H9 (cell line): ENCODE measurements at regions not wholly inside any gene's neighbourhood (a gene's known extent, or its start where the extent isn't known, plus 50 kb on each side); places are given as distances from the start of the nearest gene placed in this dataset.

Experiments used
- DNase-seq: peaks from one replicate; pipeline ENCODE4 v3.0.0-alpha.2; 2017
- H2AFZ ChIP-seq: one replicate; pipeline ENCODE4 v1.6.1; 2013; ENCODE audit warnings: mild to moderate bottlenecking, low read length, control low read depth, moderate library complexity
- H2AK5ac ChIP-seq: 2 replicates; pipeline ENCODE4 v1.6.1; 2013; ENCODE audit warnings: low read length, control low read depth, mixed read lengths; ENCODE audit not compliant: insufficient read length
- H2BK120ac ChIP-seq: one replicate; pipeline ENCODE4 v1.6.1; 2013; ENCODE audit warnings: low read depth, mild to moderate bottlenecking, low read length, control low read depth, inconsistent platforms; ENCODE audit not compliant: poor library complexity, severe bottlenecking
- H2BK12ac ChIP-seq: 2 replicates; pipeline ENCODE4 v1.6.1; 2013; ENCODE audit warnings: low read length, control low read depth, mixed read lengths, low read depth; ENCODE audit not compliant: insufficient read length
- H2BK15ac ChIP-seq: 2 replicates; pipeline ENCODE4 v1.6.1; 2013; ENCODE audit warnings: low read depth, low read length, control low read depth
- H2BK20ac ChIP-seq: one replicate; pipeline ENCODE4 v1.6.1; 2013; ENCODE audit warnings: low read depth, mild to moderate bottlenecking, low read length, control low read depth, inconsistent platforms; ENCODE audit not compliant: poor library complexity, severe bottlenecking
- H2BK5ac ChIP-seq: 2 replicates; pipeline ENCODE4 v1.6.1; 2013; ENCODE audit warnings: low read length, control low read depth, mixed read lengths; ENCODE audit not compliant: insufficient read length
- H3K14ac ChIP-seq: 2 replicates; pipeline ENCODE4 v1.6.1; 2013; ENCODE audit warnings: low read length, control low read depth; ENCODE audit not compliant: insufficient read depth
- H3K18ac ChIP-seq: 2 replicates; pipeline ENCODE4 v1.6.1; 2013; ENCODE audit warnings: low read depth, mild to moderate bottlenecking, mixed read lengths, low read length, control low read depth; ENCODE audit not compliant: insufficient read length
- H3K23ac ChIP-seq: 2 replicates; pipeline ENCODE4 v1.6.1; 2013; ENCODE audit warnings: low read length, control low read depth, mixed read lengths, low read depth; ENCODE audit not compliant: insufficient read length
- H3K23me2 ChIP-seq: 2 replicates; pipeline ENCODE4 v1.6.1; 2013; ENCODE audit warnings: low read depth, mild to moderate bottlenecking, mixed read lengths, low read length, control low read depth; ENCODE audit not compliant: insufficient read length, poor library complexity, severe bottlenecking
- H3K27ac ChIP-seq: 2 replicates; pipeline ENCODE4 v1.5.1; 2013; ENCODE audit warnings: low read length, control low read depth, mixed read lengths, low read depth; ENCODE audit not compliant: insufficient read length
- H3K27me3 ChIP-seq: 2 replicates; pipeline ENCODE4 v1.6.1; 2013; ENCODE audit warnings: low read length, control low read depth, inconsistent platforms; ENCODE audit not compliant: insufficient read depth
- H3K4ac ChIP-seq: 2 replicates; pipeline ENCODE4 v1.6.1; 2013; ENCODE audit warnings: low read depth, mild to moderate bottlenecking, control low read depth, inconsistent platforms, low read length, moderate library complexity
- H3K4me1 ChIP-seq: 2 replicates; pipeline ENCODE4 v1.6.1; 2013; ENCODE audit warnings: low read length, control low read depth, inconsistent platforms; ENCODE audit not compliant: insufficient read depth
- H3K4me2 ChIP-seq: 2 replicates; pipeline ENCODE4 v1.6.1; 2013; ENCODE audit warnings: low read length, control low read depth, mixed read lengths; ENCODE audit not compliant: insufficient read length, insufficient read depth
- H3K56ac ChIP-seq: 2 replicates; pipeline ENCODE4 v1.6.1; 2013; ENCODE audit warnings: low read depth, mild to moderate bottlenecking, mixed read lengths, low read length, control low read depth; ENCODE audit not compliant: insufficient read length
- H3K79me1 ChIP-seq: 2 replicates; pipeline ENCODE4 v1.6.1; 2013; ENCODE audit warnings: low read depth, mild to moderate bottlenecking, moderate library complexity, low read length, control low read depth, inconsistent platforms; ENCODE audit not compliant: insufficient read depth, poor library complexity, severe bottlenecking
- H3K79me2 ChIP-seq: 2 replicates; pipeline ENCODE4 v1.6.1; 2013; ENCODE audit warnings: low read length, control low read depth, inconsistent platforms; ENCODE audit not compliant: insufficient read depth
- H3K9ac ChIP-seq: 2 replicates; pipeline ENCODE4 v1.6.1; 2013; ENCODE audit warnings: low read length, control low read depth, mixed read lengths; ENCODE audit not compliant: insufficient read length; ENCODE audit errors: extremely low read depth
- H3K9me3 ChIP-seq: one replicate; pipeline ENCODE4 v1.6.1; 2013; ENCODE audit warnings: low read depth, low read length, inconsistent platforms; ENCODE audit not compliant: control insufficient read depth
- H3T11ph ChIP-seq: one replicate; pipeline ENCODE4 v1.6.1; 2013; ENCODE audit warnings: mild to moderate bottlenecking, low read length, control low read depth, inconsistent platforms
- H4K20me1 ChIP-seq: one replicate; pipeline ENCODE4 v1.6.1; 2013; ENCODE audit not compliant: control insufficient read depth, insufficient read length, insufficient read depth
- H4K5ac ChIP-seq: 2 replicates; pipeline ENCODE4 v1.6.1; 2013; ENCODE audit warnings: low read depth, mild to moderate bottlenecking, mixed read lengths, low read length, control low read depth; ENCODE audit not compliant: insufficient read length
- H4K8ac ChIP-seq: replicated peaks from 2 replicates; pipeline ENCODE4 v1.6.1; 2013; ENCODE audit warnings: low read length, control low read depth, mixed read lengths, low read depth; ENCODE audit not compliant: insufficient read length
- H4K91ac ChIP-seq: 2 replicates; pipeline ENCODE4 v1.6.1; 2013; ENCODE audit warnings: low read depth, mild to moderate bottlenecking, moderate library complexity, mixed read lengths, low read length, control low read depth; ENCODE audit not compliant: insufficient read length
- H3K27ac Mint-ChIP-seq, 3 experiments: 2 replicates in 2 of 3; 3 replicates in 1 of 3; pipeline ENCODE4 v1.8.0; 2020 to 2021; ENCODE audit warnings: mixed read lengths in 3 of 3, mild to moderate bottlenecking in 1 of 3, moderate library complexity in 1 of 3
- H3K27me3 Mint-ChIP-seq: 2 replicates; pipeline ENCODE4 v1.8.0; 2021; ENCODE audit warnings: low read depth, mild to moderate bottlenecking, moderate library complexity, mixed read lengths
- H3K36me3 Mint-ChIP-seq, 3 experiments: 2 replicates in 2 of 3; 3 replicates in 1 of 3; pipeline ENCODE4 v1.8.0; 2020 to 2021; ENCODE audit warnings: low read depth in 3 of 3, mixed read lengths in 3 of 3; ENCODE audit not compliant: insufficient read depth in 1 of 3
- H3K4me1 Mint-ChIP-seq, 2 experiments: 2 replicates each; pipeline ENCODE4 v1.8.0; 2020; ENCODE audit warnings: mixed read lengths in 2 of 2
- H3K4me3 Mint-ChIP-seq, 2 experiments: 2 replicates in 1 of 2; 3 replicates in 1 of 2; pipeline ENCODE4 v1.8.0; 2020 to 2021; ENCODE audit warnings: mild to moderate bottlenecking in 2 of 2, mixed read lengths in 2 of 2, moderate library complexity in 1 of 2
- H3K9me3 Mint-ChIP-seq, 2 experiments: 2 replicates in 1 of 2; 3 replicates in 1 of 2; pipeline ENCODE4 v1.8.0; 2020; ENCODE audit warnings: mild to moderate bottlenecking in 2 of 2, mixed read lengths in 2 of 2, moderate library complexity in 1 of 2
- CTCF ChIP-seq: fragments of 200-600 bp; sonication (generic); conservative IDR thresholded peaks from 3 replicates; pipeline ENCODE4 v1.8.0; 2021; ENCODE audit warnings: antibody characterized with exemption, mild to moderate bottlenecking
- WGBS: extraction: QIAGEN DNeasy Blood & Tissue Kit; methylation state at CpG from one replicate; pipeline ENCODE4 v1.1.7; 2013; ENCODE audit warnings: missing lambda C conversion rate, low lambda C conversion rate, mixed read lengths; ENCODE audit not compliant: insufficient read length; ENCODE audit errors: extremely low coverage; 5-methylcytosine and 5-hydroxymethylcytosine counted together

- Histone ChIP-seq H4K20me1 (no peaks in the 10 kb centered on the region), H3K79me2 (no peaks in the 10 kb centered on the region), H3K4me1 (peaks cover 4% of the 10 kb centered on the region; the same call in 1 of the 2 replicates), H2AFZ (no peak overlapping the region), H4K91ac (no peak overlapping the region), H2BK5ac (no peak overlapping the region), H3K56ac (no peak overlapping the region), H3K4me2 (no peak overlapping the region), H2BK15ac (no peak overlapping the region), H3K79me1 (no peaks in the 10 kb centered on the region), H3K4ac (no peak overlapping the region), H3K23me2 (no peaks in the 10 kb centered on the region), H2BK120ac (no peak overlapping the region), H4K8ac (no peak overlapping the region), H3K9ac (no peak overlapping the region), H3K27ac (no peak overlapping the region), H2BK12ac (no peak overlapping the region), H4K5ac (no peak overlapping the region), H3K9me3 (no peaks in the 10 kb centered on the region), H3K14ac (no peak overlapping the region), H3K23ac (no peak overlapping the region), H3K18ac (no peak overlapping the region), H2BK20ac (no peak overlapping the region), H2AK5ac (no peak overlapping the region), H3K27me3 (no peaks in the 10 kb centered on the region), H3T11ph (no peak overlapping the region)
- WGBS: no CpG with 5 or more reads among the region's 3 CpGs
- no peaks in the 10 kb centered on the region for H3K36me3 Mint-ChIP-seq
- no peak for TF ChIP-seq CTCF
- H3K4me1 Mint-ChIP-seq: peaks cover 4 to 10% of the 10 kb centered on the region in 2 experiments
- DNase-seq: no peak
- no peak overlapping the region for H3K4me3 Mint-ChIP-seq
- no peak overlapping the region for H3K27ac Mint-ChIP-seq
- no peaks in the 10 kb centered on the region for H3K27me3 Mint-ChIP-seq
- no peaks in the 10 kb centered on the region for H3K9me3 Mint-ChIP-seq
Observed at GRCh38 chr4:159860945-159861344, 758.1 kb downstream of the RAPGEF2 start.
